ENCODE measurements at regions not wholly inside any gene's neighbourhood (a gene's known extent, or its start where the extent isn't known, plus 50 kb on each side); places are given as distances from the start of the nearest gene placed in this dataset.
"Not testable (repeated sequence)": the region's sequence is repeated elsewhere in the genome, so short reads cannot be mapped to it uniquely, and the experiment has no call there.

GRCh38 chr21:8194042-8194441 lies 2327.3 kb upstream of the TPTE start:
- DNase-seq (ENCODE audit: low spot score) = not testable (repeated sequence)

GRCh38 chr21:8197377-8198027 lies 2323.9 kb upstream of the TPTE start:
- DNase-seq (ENCODE audit: low spot score) = not testable (repeated sequence)

- DNase-seq (ENCODE audit: low spot score) = not testable (repeated sequence)
These were observed 2316.1 kb upstream of the TPTE start for GRCh38 chr21:8205094-8205891.

- DNase-seq (ENCODE audit: low spot score) = not testable (repeated sequence)
These were observed 2315.5 kb upstream of the TPTE start for GRCh38 chr21:8205892-8206188.

- DNase-seq (ENCODE audit: low spot score) = not testable (repeated sequence)
These were observed 2308.3 kb upstream of the TPTE start for GRCh38 chr21:8212986-8213550.

- DNase-seq (ENCODE audit: low spot score) = not testable (repeated sequence)
These were observed 2306.8 kb upstream of the TPTE start for GRCh38 chr21:8214539-8214938.

GRCh38 chr21:8229366-8230150 lies 2291.8 kb upstream of the TPTE start:
- DNase-seq (ENCODE audit: low spot score) = not testable (repeated sequence)

GRCh38 chr21:8231252-8231651 lies 2290.1 kb upstream of the TPTE start:
- not testable (repeated sequence) for DNase-seq (ENCODE audit: low spot score)

GRCh38 chr21:8233000-8233399 lies 2288.4 kb upstream of the TPTE start:
- DNase-seq (ENCODE audit: low spot score) = not testable (repeated sequence)

- DNase-seq (ENCODE audit: low spot score) = not testable (repeated sequence)
These were observed 2287.3 kb upstream of the TPTE start for GRCh38 chr21:8234059-8234458.

- DNase-seq (ENCODE audit: low spot score) = not testable (repeated sequence)
These were observed 2276.4 kb upstream of the TPTE start for GRCh38 chr21:8244723-8245641.

- not testable (repeated sequence) for DNase-seq (ENCODE audit: low spot score)
These were observed 2275.6 kb upstream of the TPTE start for GRCh38 chr21:8245642-8246402.

GRCh38 chr21:8251701-8252100 lies 2269.7 kb upstream of the TPTE start:
- DNase-seq (ENCODE audit: low spot score) = not testable (repeated sequence)

- not testable (repeated sequence) for DNase-seq (ENCODE audit: low spot score)
These were observed 2266.3 kb upstream of the TPTE start for GRCh38 chr21:8255094-8255493.

GRCh38 chr21:8257083-8257799 lies 2264.1 kb upstream of the TPTE start:
- peak; percentile 38 for DNase-seq (ENCODE audit: low spot score)

GRCh38 chr21:8260065-8260627 lies 2261.2 kb upstream of the TPTE start:
- not testable (repeated sequence) for DNase-seq (ENCODE audit: low spot score)
